Kidney (tissue), 13 donors: ENCODE measurements at regions not wholly inside any gene's neighbourhood (a gene's known extent, or its start where the extent isn't known, plus 50 kb on each side); places are given as distances from the start of the nearest gene placed in this dataset.

Source experiments
- DNase-seq, 5 donors: peaks; one replicate each; pipeline ENCODE4 v3.0.0-alpha.2; 2013 to 2020
- FAIRE-seq: peaks from 2 replicates; lab custom pipeline; 2012; peaks lifted over from hg19 to GRCh38; lab: Jason Lieb, UNC
- H3K27ac ChIP-seq, 2 donors: one replicate each; pipeline ENCODE4 v1.7.0; 2013; ENCODE audit warnings: low read depth in 2 of 2, low read length in 2 of 2, inconsistent platforms in 1 of 2
- H3K27me3 ChIP-seq: one replicate; pipeline ENCODE4 v1.7.1; 2013; ENCODE audit warnings: low read length, inconsistent platforms; ENCODE audit not compliant: control insufficient read depth, insufficient read depth
- H3K36me3 ChIP-seq, 3 donors: one replicate each; pipeline versions ENCODE4 v1.7.0 to v1.7.1; 2013; ENCODE audit warnings: low read length in 3 of 3, control low read depth in 1 of 3, inconsistent platforms in 1 of 3; ENCODE audit not compliant: insufficient read depth in 3 of 3, control insufficient read depth in 2 of 3
- H3K4me1 ChIP-seq, 3 donors: one replicate each; pipeline versions ENCODE4 v1.7.0 to v1.7.1; 2013; ENCODE audit warnings: low read length in 3 of 3, inconsistent platforms in 1 of 3, low read depth in 1 of 3; ENCODE audit not compliant: control insufficient read depth in 2 of 3, insufficient read depth in 2 of 3
- H3K4me3 ChIP-seq, 3 donors: one replicate each; pipeline versions ENCODE4 v1.7.0 to v1.8.1; 2013; ENCODE audit warnings: low read length in 3 of 3, control low read depth in 1 of 3, inconsistent platforms in 1 of 3
- H3K9ac ChIP-seq, 3 donors: one replicate each; pipeline versions ENCODE4 v1.7.0 to v1.7.1; 2013; ENCODE audit warnings: low read length in 3 of 3, control low read depth in 1 of 3, inconsistent platforms in 1 of 3
- H3K9me3 ChIP-seq, 3 donors: one replicate each; pipeline versions ENCODE4 v1.7.0 to v1.7.1; 2013; ENCODE audit warnings: low read length in 3 of 3, control low read depth in 1 of 3, inconsistent platforms in 1 of 3; ENCODE audit not compliant: control insufficient read depth in 2 of 3, insufficient read depth in 1 of 3
- CTCF ChIP-seq: IDR thresholded peaks from 3 replicates; pipeline ENCODE4 v1.5.1; 2012; ENCODE audit warnings: mild to moderate bottlenecking, moderate library complexity, borderline replicate concordance; ENCODE audit not compliant: insufficient read depth; ENCODE audit errors: extremely low read depth
- intact Hi-C: fragments of 100-400 bp; cut with DNase I; formaldehyde crosslinking; loops from one replicate; pipeline ENCODE4 v1.11.1; 2022
- donor health status: control.
- donor health status: control.
- donor health status: control.
- donor health status: control.
- donor health status: control.
- donor health status: DM: yes; HTN: yes; CAD: no.
- donor health status: Normal renal cell carcinoma (clear cell type).

- Histone ChIP-seq H3K9me3 (no peaks in the 10 kb centered on the region), H3K4me3 (no peak overlapping the region), H3K9ac (no peak overlapping the region), H3K36me3 (no peaks in the 10 kb centered on the region), H3K4me1 (peaks cover 8 to 18% (median 9%) of the 10 kb centered on the region in 3 donors), H3K27ac (peak overlapping the region; percentile 13 to 74), H3K27me3 (no peaks in the 10 kb centered on the region)
- TF ChIP-seq CTCF, result no peak
- intact Hi-C loops, result no loop called here
- DNase-seq, result peak in 4 of 5 donors; percentile 58 to 87 (median 73)
- FAIRE-seq, result peak; percentile 87
Measured at GRCh38 chr3:26106228-26106627, 316.3 kb downstream of the OXSM start.

- Histone ChIP-seq H3K4me3 (no peak overlapping the region), H3K27ac (no peak overlapping the region), H3K9ac (no peak overlapping the region), H3K36me3 (no peaks in the 10 kb centered on the region), H3K4me1 (peaks cover 8 to 18% (median 9%) of the 10 kb centered on the region in 3 donors), H3K9me3 (no peaks in the 10 kb centered on the region), H3K27me3 (no peaks in the 10 kb centered on the region)
- peak; percentile 99 for FAIRE-seq
- intact Hi-C loops, result no loop called here
- DNase-seq, result no peak
- TF ChIP-seq CTCF, result no peak
Measured at GRCh38 chr3:26108846-26109489, 319.1 kb downstream of the OXSM start.

- Histone ChIP-seq H3K4me3 (no peak overlapping the region), H3K27me3 (no peaks in the 10 kb centered on the region), H3K27ac (no peak overlapping the region), H3K9ac (no peak overlapping the region), H3K36me3 (no peaks in the 10 kb centered on the region), H3K9me3 (no peaks in the 10 kb centered on the region), H3K4me1 (no peaks in the 10 kb centered on the region)
- TF ChIP-seq CTCF, result no peak
- FAIRE-seq (no peak), DNase-seq (no peak)
- intact Hi-C loops, result no loop called here
Measured at GRCh38 chr3:26114851-26115250, 325.0 kb downstream of the OXSM start.

- DNase-seq (no peak), FAIRE-seq (no peak)
- no peaks in the 10 kb centered on the region for H3K36me3 ChIP-seq
- no peaks in the 10 kb centered on the region for H3K9me3 ChIP-seq
- H3K27me3 ChIP-seq, result no peaks in the 10 kb centered on the region
- peak; percentile 39 for TF ChIP-seq CTCF
- H3K4me3 ChIP-seq, result no peak overlapping the region
- intact Hi-C loops, result no loop called here
- H3K9ac ChIP-seq, result no peak overlapping the region
- H3K27ac ChIP-seq, result no peak overlapping the region
- no peaks in the 10 kb centered on the region for H3K4me1 ChIP-seq
Measured at GRCh38 chr3:26118165-26118564, 328.3 kb downstream of the OXSM start.
